Testis (tissue), 2 donors: ENCODE measurements at regions not wholly inside any gene's neighbourhood (a gene's known extent, or its start where the extent isn't known, plus 50 kb on each side); places are given as distances from the start of the nearest gene placed in this dataset.

Experiments used
- POLR2A ChIP-seq: fragments of 450-650 bp; IDR thresholded peaks from one replicate; pipeline ENCODE4 v1.6.1; 2017; ENCODE audit warnings: antibody characterized with exemption, mild to moderate bottlenecking, moderate library complexity
- TF ChIP-seq, protein P1 (sequence below), 3 experiments: fragments of 450-650 bp in 2 of 3; fragments of 200-600 bp in 1 of 3; sonication (generic) in 1 of 3; IDR thresholded peaks; one replicate each; pipeline ENCODE4 v1.5.1; 2016 to 2019; ENCODE audit warnings: antibody characterized with exemption in 3 of 3, mild to moderate bottlenecking in 2 of 3, moderate library complexity in 1 of 3

DNA sequence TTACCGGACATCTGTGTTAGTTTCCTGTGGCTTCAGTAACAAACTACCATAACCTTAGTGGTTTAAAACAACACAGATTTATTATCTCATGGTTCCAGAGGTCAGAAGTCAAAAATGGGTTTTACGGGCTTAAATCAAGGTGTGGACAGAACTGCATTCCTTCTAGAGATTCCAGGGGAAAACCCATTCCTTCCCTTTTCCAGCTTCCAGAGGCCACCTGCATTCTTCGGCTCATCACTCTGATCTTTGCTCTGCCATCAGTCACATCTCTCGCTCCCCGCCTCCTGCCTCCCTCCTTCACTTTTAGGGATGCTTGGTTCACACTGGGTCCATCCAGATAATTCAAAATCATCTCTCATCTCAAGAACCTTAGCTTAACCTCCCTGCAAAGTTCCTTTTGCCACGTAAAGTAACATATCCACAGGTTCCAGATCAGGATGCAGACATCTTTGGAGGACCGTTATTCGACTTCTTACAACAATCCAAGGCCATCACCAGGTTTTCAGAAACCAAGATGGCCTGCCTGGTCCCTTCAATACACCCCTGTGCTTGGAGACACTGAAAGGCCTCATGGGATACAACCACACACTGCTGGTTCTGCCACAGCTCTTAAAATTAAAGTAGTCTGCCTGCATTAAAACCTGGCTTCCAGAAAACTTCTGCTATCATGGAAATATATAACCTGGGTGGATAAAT, 225.9 kb upstream of the MYO3A start:
- TF ChIP-seq, protein P1, sequence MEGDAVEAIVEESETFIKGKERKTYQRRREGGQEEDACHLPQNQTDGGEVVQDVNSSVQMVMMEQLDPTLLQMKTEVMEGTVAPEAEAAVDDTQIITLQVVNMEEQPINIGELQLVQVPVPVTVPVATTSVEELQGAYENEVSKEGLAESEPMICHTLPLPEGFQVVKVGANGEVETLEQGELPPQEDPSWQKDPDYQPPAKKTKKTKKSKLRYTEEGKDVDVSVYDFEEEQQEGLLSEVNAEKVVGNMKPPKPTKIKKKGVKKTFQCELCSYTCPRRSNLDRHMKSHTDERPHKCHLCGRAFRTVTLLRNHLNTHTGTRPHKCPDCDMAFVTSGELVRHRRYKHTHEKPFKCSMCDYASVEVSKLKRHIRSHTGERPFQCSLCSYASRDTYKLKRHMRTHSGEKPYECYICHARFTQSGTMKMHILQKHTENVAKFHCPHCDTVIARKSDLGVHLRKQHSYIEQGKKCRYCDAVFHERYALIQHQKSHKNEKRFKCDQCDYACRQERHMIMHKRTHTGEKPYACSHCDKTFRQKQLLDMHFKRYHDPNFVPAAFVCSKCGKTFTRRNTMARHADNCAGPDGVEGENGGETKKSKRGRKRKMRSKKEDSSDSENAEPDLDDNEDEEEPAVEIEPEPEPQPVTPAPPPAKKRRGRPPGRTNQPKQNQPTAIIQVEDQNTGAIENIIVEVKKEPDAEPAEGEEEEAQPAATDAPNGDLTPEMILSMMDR (IDR thresholded peaks at IDR 0.05) = no peak
- no peak for TF ChIP-seq POLR2A
